22Rv1 (cell line): ENCODE measurements at regions not wholly inside any gene's neighbourhood (a gene's known extent, or its start where the extent isn't known, plus 50 kb on each side); places are given as distances from the start of the nearest gene placed in this dataset.

Experiments used
- H3K27ac ChIP-seq: fragments of 450-650 bp; 2 replicates; pipeline ENCODE4 v1.5.1; 2017
- CTCF ChIP-seq: fragments of 450-650 bp; IDR thresholded peaks from 2 replicates; pipeline ENCODE4 v1.5.1; 2017; ENCODE audit warnings: mild to moderate bottlenecking
- ZFX ChIP-seq: fragments of 450-650 bp; IDR thresholded peaks from 2 replicates; pipeline ENCODE4 v1.6.1; 2017; ENCODE audit warnings: antibody characterized with exemption, borderline replicate concordance

- H3K27ac ChIP-seq: no peak overlapping the region
- TF ChIP-seq ZFX: no peak
- no peak for TF ChIP-seq CTCF
These were observed 279.8 kb downstream of the IKZF2 start for GRCh38 chr2:212871597-212871996.

GRCh38 chr2:212864186-212864585, 287.2 kb downstream of the IKZF2 start:
- no peak overlapping the region for H3K27ac ChIP-seq
- TF ChIP-seq CTCF: no peak
- TF ChIP-seq ZFX: no peak

- no peak overlapping the region for H3K27ac ChIP-seq
- TF ChIP-seq ZFX: no peak
- TF ChIP-seq CTCF: peak; percentile 78
These were observed 288.2 kb downstream of the IKZF2 start for GRCh38 chr2:212863185-212863588.

GRCh38 chr2:212858496-212858895, 292.9 kb downstream of the IKZF2 start:
- H3K27ac ChIP-seq: no peak overlapping the region
- no peak for TF ChIP-seq ZFX
- TF ChIP-seq CTCF: no peak

GRCh38 chr2:212854771-212855170, 296.6 kb downstream of the IKZF2 start:
- H3K27ac ChIP-seq: no peak overlapping the region
- no peak for TF ChIP-seq ZFX
- TF ChIP-seq CTCF: no peak

GRCh38 chr2:212854116-212854515, 297.3 kb downstream of the IKZF2 start:
- TF ChIP-seq ZFX: no peak
- TF ChIP-seq CTCF: no peak
- no peak overlapping the region for H3K27ac ChIP-seq

- TF ChIP-seq CTCF: no peak
- TF ChIP-seq ZFX: no peak
- H3K27ac ChIP-seq: no peak overlapping the region
These were observed 305.5 kb downstream of the IKZF2 start for GRCh38 chr2:212845941-212846340.
